ENCODE measurements at regions not wholly inside any gene's neighbourhood (a gene's known extent, or its start where the extent isn't known, plus 50 kb on each side); places are given as distances from the start of the nearest gene placed in this dataset.

GRCh38 chr18:47441914-47442313 lies 190.5 kb upstream of the SKOR2 start:
- Histone ChIP-seq H3K36me3 (ENCODE audit: insufficient read depth, low read length) (no peaks in the 10 kb centered on the region), H3K79me2 (ENCODE audit: insufficient read depth, low read length) (no peaks in the 10 kb centered on the region), H3K9me2 (ENCODE audit: low read depth, low read length) (no peaks in the 10 kb centered on the region), H3K9me3 (ENCODE audit: low read length) (no peaks in the 10 kb centered on the region), H3K4me3 (ENCODE audit: low read depth, low read length, poor library complexity, severe bottlenecking) (no peak overlapping the region), H2AFZ (ENCODE audit: low read length) (no peak overlapping the region), H3K4me2 (ENCODE audit: low read length) (no peak overlapping the region), H3K27me3 (ENCODE audit: insufficient read depth, low read length) (no peaks in the 10 kb centered on the region), H3K9ac (ENCODE audit: low read length) (no peak overlapping the region), H3K4me1 (ENCODE audit: insufficient read depth, low read length, severe bottlenecking) (no peaks in the 10 kb centered on the region), H4K20me1 (ENCODE audit: insufficient read depth, low read length) (no peaks in the 10 kb centered on the region), H3K27ac (ENCODE audit: low read depth, low read length, poor library complexity, severe bottlenecking) (no peak overlapping the region), H3F3A (ENCODE audit: insufficient read depth, low read length) (no peaks in the 10 kb centered on the region)
- TF ChIP-seq EZH2 (IDR thresholded peaks at IDR 0.05; ENCODE audit: borderline replicate concordance, low read length) (no peak), CTCF (IDR thresholded peaks at IDR 0.05; ENCODE audit: low read length) (no peak)

- no peaks in the 10 kb centered on the region for H3K4me1 ChIP-seq (ENCODE audit: insufficient read depth, low read length, severe bottlenecking)
- H2AFZ ChIP-seq (ENCODE audit: low read length) = no peak overlapping the region
Measured at GRCh38 chr18:47438001-47438400, 186.5 kb upstream of the SKOR2 start.

GRCh38 chr18:47436871-47437270 lies 185.4 kb upstream of the SKOR2 start:
- no peak for TF ChIP-seq CTCF (IDR thresholded peaks at IDR 0.05; ENCODE audit: low read length)
- no peak for TF ChIP-seq EZH2 (IDR thresholded peaks at IDR 0.05; ENCODE audit: borderline replicate concordance, low read length)
- Histone ChIP-seq H3K27ac (ENCODE audit: low read depth, low read length, poor library complexity, severe bottlenecking) (no peak overlapping the region), H3K79me2 (ENCODE audit: insufficient read depth, low read length) (no peaks in the 10 kb centered on the region), H3K4me3 (ENCODE audit: low read depth, low read length, poor library complexity, severe bottlenecking) (no peak overlapping the region), H3K4me1 (ENCODE audit: insufficient read depth, low read length, severe bottlenecking) (no peaks in the 10 kb centered on the region), H3K36me3 (ENCODE audit: insufficient read depth, low read length) (no peaks in the 10 kb centered on the region), H3K4me2 (ENCODE audit: low read length) (no peak overlapping the region), H2AFZ (ENCODE audit: low read length) (no peak overlapping the region), H3K9me3 (ENCODE audit: low read length) (no peaks in the 10 kb centered on the region), H3K9ac (ENCODE audit: low read length) (no peak overlapping the region), H4K20me1 (ENCODE audit: insufficient read depth, low read length) (no peaks in the 10 kb centered on the region), H3K27me3 (ENCODE audit: insufficient read depth, low read length) (no peaks in the 10 kb centered on the region), H3F3A (ENCODE audit: insufficient read depth, low read length) (no peaks in the 10 kb centered on the region), H3K9me2 (ENCODE audit: low read depth, low read length) (no peaks in the 10 kb centered on the region)

More at GRCh38 chr18:47438001-47438400, 186.5 kb upstream of the SKOR2 start:
- H3K4me3 ChIP-seq (ENCODE audit: low read depth, low read length, poor library complexity, severe bottlenecking) = no peak overlapping the region
- H3K27ac ChIP-seq (ENCODE audit: low read depth, low read length, poor library complexity, severe bottlenecking) = no peak overlapping the region
- H3K4me2 ChIP-seq (ENCODE audit: low read length) = no peak overlapping the region
- no peaks in the 10 kb centered on the region for H3K9me3 ChIP-seq (ENCODE audit: low read length)
- TF ChIP-seq CTCF (IDR thresholded peaks at IDR 0.05; ENCODE audit: low read length) = no peak
- TF ChIP-seq EZH2 (IDR thresholded peaks at IDR 0.05; ENCODE audit: borderline replicate concordance, low read length) = no peak
- H3F3A ChIP-seq (ENCODE audit: insufficient read depth, low read length) = no peaks in the 10 kb centered on the region
- H3K9me2 ChIP-seq (ENCODE audit: low read depth, low read length) = no peaks in the 10 kb centered on the region
- no peak overlapping the region for H3K9ac ChIP-seq (ENCODE audit: low read length)
- H3K27me3 ChIP-seq (ENCODE audit: insufficient read depth, low read length) = no peaks in the 10 kb centered on the region
- no peaks in the 10 kb centered on the region for H4K20me1 ChIP-seq (ENCODE audit: insufficient read depth, low read length)
- no peaks in the 10 kb centered on the region for H3K79me2 ChIP-seq (ENCODE audit: insufficient read depth, low read length)
- no peaks in the 10 kb centered on the region for H3K36me3 ChIP-seq (ENCODE audit: insufficient read depth, low read length)

Data from OCI-LY1 (cell line).